Ovary (tissue), 3 donors: ENCODE measurements at regions not wholly inside any gene's neighbourhood (a gene's known extent, or its start where the extent isn't known, plus 50 kb on each side); places are given as distances from the start of the nearest gene placed in this dataset.

Experiments
- POLR2A ChIP-seq: fragments of 450-650 bp; IDR thresholded peaks from one replicate; pipeline ENCODE4 v1.6.1; 2017; ENCODE audit warnings: antibody characterized with exemption, mild to moderate bottlenecking, moderate library complexity
- TF ChIP-seq, protein P1 (sequence below), 3 donors: fragments of 450-650 bp in 2 of 3; fragments of 200-600 bp in 1 of 3; IDR thresholded peaks; one replicate each; pipeline versions ENCODE4 v1.5.1 to v1.8.0; 2016 to 2022; ENCODE audit warnings: antibody characterized with exemption in 3 of 3, mild to moderate bottlenecking in 1 of 3
- donor health status: DM: no; HTN: no; CAD: no.

DNA sequence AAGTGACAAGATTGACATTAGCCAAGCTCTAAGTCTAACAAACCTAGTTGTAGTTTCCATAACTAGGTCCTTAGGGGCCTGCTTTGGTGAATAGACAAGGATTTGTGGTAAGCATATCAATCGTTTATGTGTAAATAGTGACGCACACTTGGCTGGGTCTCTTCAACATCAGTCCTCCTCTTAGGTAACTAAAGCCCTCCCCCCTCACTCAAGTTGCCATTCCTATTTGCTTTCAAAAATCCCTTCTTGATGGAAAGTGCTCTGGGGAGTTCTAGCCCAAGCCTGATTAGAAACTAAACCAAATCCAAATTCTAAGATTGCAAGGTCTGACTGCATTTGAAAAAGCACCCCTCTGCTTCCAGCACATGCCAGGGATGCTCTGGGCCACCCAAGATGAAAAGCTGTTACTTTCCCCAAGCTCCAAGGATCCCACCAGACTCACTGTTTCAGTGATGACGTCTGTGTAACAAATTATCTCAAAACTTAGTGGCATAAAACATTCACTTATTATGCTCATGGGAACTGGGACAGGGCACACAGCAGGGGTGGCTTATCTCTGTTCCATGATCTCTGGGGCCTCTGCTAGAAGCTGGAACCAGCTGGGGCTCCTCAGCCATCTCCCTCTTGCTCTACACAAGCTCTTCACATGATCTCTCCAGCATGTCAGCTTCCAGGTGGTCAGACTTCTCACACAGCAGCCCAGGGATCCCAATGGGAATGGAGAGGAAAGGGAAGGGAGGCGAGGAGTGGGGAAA lies 74.1 kb downstream of the RRAGC start:
- TF ChIP-seq, protein P1, sequence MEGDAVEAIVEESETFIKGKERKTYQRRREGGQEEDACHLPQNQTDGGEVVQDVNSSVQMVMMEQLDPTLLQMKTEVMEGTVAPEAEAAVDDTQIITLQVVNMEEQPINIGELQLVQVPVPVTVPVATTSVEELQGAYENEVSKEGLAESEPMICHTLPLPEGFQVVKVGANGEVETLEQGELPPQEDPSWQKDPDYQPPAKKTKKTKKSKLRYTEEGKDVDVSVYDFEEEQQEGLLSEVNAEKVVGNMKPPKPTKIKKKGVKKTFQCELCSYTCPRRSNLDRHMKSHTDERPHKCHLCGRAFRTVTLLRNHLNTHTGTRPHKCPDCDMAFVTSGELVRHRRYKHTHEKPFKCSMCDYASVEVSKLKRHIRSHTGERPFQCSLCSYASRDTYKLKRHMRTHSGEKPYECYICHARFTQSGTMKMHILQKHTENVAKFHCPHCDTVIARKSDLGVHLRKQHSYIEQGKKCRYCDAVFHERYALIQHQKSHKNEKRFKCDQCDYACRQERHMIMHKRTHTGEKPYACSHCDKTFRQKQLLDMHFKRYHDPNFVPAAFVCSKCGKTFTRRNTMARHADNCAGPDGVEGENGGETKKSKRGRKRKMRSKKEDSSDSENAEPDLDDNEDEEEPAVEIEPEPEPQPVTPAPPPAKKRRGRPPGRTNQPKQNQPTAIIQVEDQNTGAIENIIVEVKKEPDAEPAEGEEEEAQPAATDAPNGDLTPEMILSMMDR (IDR thresholded peaks at IDR 0.05), result no peak
- no peak for TF ChIP-seq POLR2A
